Esophagus muscularis mucosa (tissue), 4 donors: ENCODE measurements at regions not wholly inside any gene's neighbourhood (a gene's known extent, or its start where the extent isn't known, plus 50 kb on each side); places are given as distances from the start of the nearest gene placed in this dataset.
"Not testable (repeated sequence)": the region's sequence is repeated elsewhere in the genome, so short reads cannot be mapped to it uniquely, and the experiment has no call there.

ENCODE experiments used
- DNase-seq: peaks from one replicate; pipeline ENCODE4 v3.0.0-alpha.2; 2017; ENCODE audit errors: extremely low spot score
- H3K27ac ChIP-seq, 4 donors: fragments of 200-600 bp; sonication (generic); replicated peaks in 1 of 4; 1 replicate in 3 of 4; 2 replicates in 1 of 4; pipeline ENCODE4 v1.5.1; 2016 to 2019; ENCODE audit warnings: mild to moderate bottlenecking in 1 of 4
- H3K27me3 ChIP-seq, 4 donors: fragments of 200-600 bp; sonication (generic); one replicate each; pipeline versions ENCODE4 v1.5.1 to v1.6.0; 2016 to 2019
- H3K36me3 ChIP-seq, 4 donors: fragments of 200-600 bp; sonication (generic); one replicate each; pipeline ENCODE4 v1.5.1; 2016 to 2019
- H3K4me1 ChIP-seq, 4 donors: fragments of 200-600 bp; sonication (generic); one replicate each; pipeline ENCODE4 v1.5.1; 2016 to 2019
- H3K4me3 ChIP-seq, 4 donors: fragments of 200-600 bp; sonication (generic); 1 replicate in 2 of 4; 2 replicates in 2 of 4; pipeline ENCODE4 v1.5.1; 2016 to 2019; ENCODE audit warnings: mild to moderate bottlenecking in 4 of 4, moderate library complexity in 1 of 4
- H3K9me3 ChIP-seq, 4 donors: fragments of 200-600 bp; sonication (generic); 1 replicate in 3 of 4; 2 replicates in 1 of 4; pipeline ENCODE4 v1.5.1; 2016 to 2019
- EP300 ChIP-seq: sonication (generic); formaldehyde crosslinking; IDR thresholded peaks from one replicate; pipeline ENCODE4 v1.6.1; 2017; ENCODE audit warnings: antibody characterized with exemption
- POLR2A ChIP-seq: fragments of 450-650 bp; IDR thresholded peaks from one replicate; pipeline ENCODE4 v1.6.1; 2017; ENCODE audit warnings: antibody characterized with exemption, moderate library complexity, mild to moderate bottlenecking, low read depth
- POLR2AphosphoS5 ChIP-seq, 2 donors: sonication (generic); formaldehyde crosslinking; IDR thresholded peaks; one replicate each; pipeline ENCODE4 v1.6.1; 2017; ENCODE audit warnings: antibody characterized with exemption in 2 of 2
- WGBS: methylation state at CpG from one replicate; pipeline ENCODE4 v1.1.5; 2018; 5-methylcytosine and 5-hydroxymethylcytosine counted together
- intact Hi-C: fragments of 100-400 bp; cut with DNase I; formaldehyde crosslinking; loops from one replicate; pipeline ENCODE4 v1.15.1; 2023
- TF ChIP-seq, protein P1 (sequence below), 3 experiments: fragments of 200-600 bp in 2 of 3; fragments of 450-650 bp in 1 of 3; sonication (generic) in 2 of 3; IDR thresholded peaks; one replicate each; pipeline ENCODE4 v1.5.1; 2017 to 2019; ENCODE audit warnings: antibody characterized with exemption in 3 of 3, mild to moderate bottlenecking in 2 of 3, moderate library complexity in 1 of 3

DNA sequence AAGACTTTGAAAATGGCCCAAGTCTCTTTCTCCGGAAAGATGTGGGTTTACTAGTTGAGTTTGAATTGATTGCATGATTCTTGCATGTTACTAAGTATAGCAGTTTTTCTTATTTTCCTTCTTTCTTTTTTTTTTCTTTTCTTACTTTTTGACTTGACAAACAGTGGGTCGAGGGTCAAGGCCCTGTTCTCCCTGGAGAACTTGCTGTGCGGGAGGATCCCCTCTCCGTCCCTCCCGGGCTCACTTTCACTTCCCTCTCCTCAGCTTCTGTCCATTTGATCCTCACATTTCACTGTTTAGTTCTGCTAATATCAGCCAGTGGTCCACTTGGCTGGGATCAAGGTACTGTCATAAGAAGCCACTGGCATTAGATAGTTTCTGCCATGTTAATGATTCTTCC lies 767.4 kb downstream of the TDRD15 start:
- intact Hi-C loops = no loop called here
- H3K36me3 ChIP-seq = no peaks in the 10 kb centered on the region
- no peaks in the 10 kb centered on the region for H3K27me3 ChIP-seq
- no peak for DNase-seq
- no peaks in the 10 kb centered on the region for H3K4me1 ChIP-seq
- no peaks in the 10 kb centered on the region for H3K9me3 ChIP-seq
- TF ChIP-seq POLR2A = no peak
- no peak for TF ChIP-seq EP300
- TF ChIP-seq, protein P1, sequence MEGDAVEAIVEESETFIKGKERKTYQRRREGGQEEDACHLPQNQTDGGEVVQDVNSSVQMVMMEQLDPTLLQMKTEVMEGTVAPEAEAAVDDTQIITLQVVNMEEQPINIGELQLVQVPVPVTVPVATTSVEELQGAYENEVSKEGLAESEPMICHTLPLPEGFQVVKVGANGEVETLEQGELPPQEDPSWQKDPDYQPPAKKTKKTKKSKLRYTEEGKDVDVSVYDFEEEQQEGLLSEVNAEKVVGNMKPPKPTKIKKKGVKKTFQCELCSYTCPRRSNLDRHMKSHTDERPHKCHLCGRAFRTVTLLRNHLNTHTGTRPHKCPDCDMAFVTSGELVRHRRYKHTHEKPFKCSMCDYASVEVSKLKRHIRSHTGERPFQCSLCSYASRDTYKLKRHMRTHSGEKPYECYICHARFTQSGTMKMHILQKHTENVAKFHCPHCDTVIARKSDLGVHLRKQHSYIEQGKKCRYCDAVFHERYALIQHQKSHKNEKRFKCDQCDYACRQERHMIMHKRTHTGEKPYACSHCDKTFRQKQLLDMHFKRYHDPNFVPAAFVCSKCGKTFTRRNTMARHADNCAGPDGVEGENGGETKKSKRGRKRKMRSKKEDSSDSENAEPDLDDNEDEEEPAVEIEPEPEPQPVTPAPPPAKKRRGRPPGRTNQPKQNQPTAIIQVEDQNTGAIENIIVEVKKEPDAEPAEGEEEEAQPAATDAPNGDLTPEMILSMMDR (IDR thresholded peaks at IDR 0.05) = no peak
- no peak for TF ChIP-seq POLR2AphosphoS5 (IDR thresholded peaks at IDR 0.05)
- H3K4me3 ChIP-seq = no peak overlapping the region
- WGBS = 79% methylated on average over 5 of the region's 5 CpGs
- H3K27ac ChIP-seq = no peak overlapping the region

- Histone ChIP-seq H3K36me3 (no peaks in the 10 kb centered on the region), H3K27ac (no peak overlapping the region), H3K4me3 (no peak overlapping the region), H3K27me3 (no peaks in the 10 kb centered on the region), H3K4me1 (no peaks in the 10 kb centered on the region), H3K9me3 (no peaks in the 10 kb centered on the region)
- 82% methylated on average over 6 of the region's 8 CpGs for WGBS
- TF ChIP-seq POLR2A (no peak), POLR2AphosphoS5 (IDR thresholded peaks at IDR 0.05) (no peak), EP300 (no peak)
- TF ChIP-seq, protein P1 (IDR thresholded peaks at IDR 0.05) = no peak
- no peak for DNase-seq
- intact Hi-C loops = no loop called here
Observed at GRCh38 chr2:21892140-21892539, 768.4 kb downstream of the TDRD15 start.

- Histone ChIP-seq H3K27ac (no peak overlapping the region), H3K36me3 (no peaks in the 10 kb centered on the region), H3K9me3 (no peaks in the 10 kb centered on the region), H3K4me3 (no peak overlapping the region), H3K27me3 (no peaks in the 10 kb centered on the region), H3K4me1 (no peaks in the 10 kb centered on the region)
- 70% methylated on average over 5 of the region's 5 CpGs for WGBS
- TF ChIP-seq POLR2A = no peak
- TF ChIP-seq POLR2AphosphoS5 (IDR thresholded peaks at IDR 0.05) = no peak
- no peak for TF ChIP-seq EP300
- TF ChIP-seq, protein P1 (IDR thresholded peaks at IDR 0.05) = no peak
- DNase-seq = no peak
- intact Hi-C loops = no loop called here
Observed at GRCh38 chr2:21895200-21895599, 771.4 kb downstream of the TDRD15 start.

DNA sequence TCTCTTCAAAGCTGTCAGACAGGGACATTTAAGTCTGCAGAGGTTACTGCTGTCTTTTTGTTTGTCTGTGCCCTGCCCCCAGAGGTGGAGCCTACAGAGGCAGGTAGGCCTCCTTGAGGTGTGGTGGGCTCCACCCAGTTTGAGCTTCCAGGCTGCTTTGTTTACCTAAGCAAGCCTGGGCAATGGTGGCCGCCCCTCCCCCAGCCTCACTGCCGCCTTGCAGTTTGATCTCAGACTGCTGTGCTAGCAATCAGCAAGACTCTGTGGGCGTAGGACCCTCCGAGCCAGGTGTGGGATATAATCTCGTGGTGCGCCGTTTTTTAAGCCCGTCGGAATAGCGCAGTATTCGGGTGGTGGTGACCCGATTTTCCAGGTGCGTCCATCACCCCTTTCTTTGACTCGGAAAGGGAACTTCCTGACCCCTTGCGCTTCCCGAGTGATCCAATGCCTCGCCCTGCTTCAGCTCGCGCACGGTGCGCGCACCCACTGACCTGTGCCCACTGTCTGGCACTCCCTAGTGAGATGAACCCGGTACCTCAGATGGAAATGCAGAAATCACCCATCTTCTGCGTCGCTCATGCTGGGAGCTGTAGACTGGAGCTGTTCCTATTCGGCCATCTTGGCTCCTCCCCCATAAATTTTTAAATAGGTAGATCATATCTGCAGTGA lies 785.1 kb downstream of the TDRD15 start:
- H3K9me3 ChIP-seq, DNase-seq, H3K27ac ChIP-seq, H3K36me3 ChIP-seq, H3K27me3 ChIP-seq, H3K4me1 ChIP-seq, H3K4me3 ChIP-seq, intact Hi-C loops: not testable (repeated sequence)
- WGBS = 98% methylated on average over 26 of the region's 26 CpGs

GRCh38 chr2:21910832-21911507 lies 787.2 kb downstream of the TDRD15 start:
- Histone ChIP-seq H3K36me3 (no peaks in the 10 kb centered on the region), H3K4me3 (no peak overlapping the region), H3K9me3 (no peaks in the 10 kb centered on the region), H3K27ac (no peak overlapping the region), H3K4me1 (no peaks in the 10 kb centered on the region), H3K27me3 (no peaks in the 10 kb centered on the region)
- intact Hi-C loops = no loop called here
- TF ChIP-seq POLR2AphosphoS5 (IDR thresholded peaks at IDR 0.05) = no peak
- TF ChIP-seq, protein P1 (IDR thresholded peaks at IDR 0.05) = no peak
- WGBS = 87% methylated on average over 6 of the region's 6 CpGs
- DNase-seq = no peak
